PC-9 (cell line): ENCODE measurements at regions not wholly inside any gene's neighbourhood (a gene's known extent, or its start where the extent isn't known, plus 50 kb on each side); places are given as distances from the start of the nearest gene placed in this dataset.

Source experiments
- CTCF ChIP-seq: fragments of 200-600 bp; sonication (generic); conservative IDR thresholded peaks from 2 replicates; pipeline ENCODE4 v1.6.1; 2017; ENCODE audit warnings: mixed run types, antibody characterized with exemption, mild to moderate bottlenecking, moderate library complexity
- EZH2 ChIP-seq: fragments of 200-600 bp; sonication (generic); IDR thresholded peaks from 2 replicates; pipeline ENCODE4 v1.8.0; 2017; ENCODE audit warnings: antibody characterized with exemption, low read depth

GRCh38 chrX:120819126-120819525, 56.5 kb downstream of the CT47B1 start:
- TF ChIP-seq CTCF (no peak), EZH2 (no peak)
